CD4-positive, alpha-beta T cell treated with Interleukin-15 for 1 hour (primary cell): ENCODE measurements at regions not wholly inside any gene's neighbourhood (a gene's known extent, or its start where the extent isn't known, plus 50 kb on each side); places are given as distances from the start of the nearest gene placed in this dataset.

Experiments used
- DNase-seq: peaks from one replicate; pipeline ENCODE4 v3.0.0-alpha.2; 2020

GRCh38 chr6:165229216-165229615 lies 80.2 kb downstream of the C6orf118 start:
- no peak for DNase-seq

- DNase-seq, result no peak
These were observed 81.6 kb downstream of the C6orf118 start for GRCh38 chr6:165227644-165228329.

- no peak for DNase-seq
These were observed 85.7 kb downstream of the C6orf118 start for GRCh38 chr6:165223736-165224135.

GRCh38 chr6:165223101-165223500 lies 86.3 kb downstream of the C6orf118 start:
- no peak for DNase-seq

- DNase-seq, result no peak
These were observed 86.9 kb downstream of the C6orf118 start for GRCh38 chr6:165222315-165223025.

- no peak for DNase-seq
These were observed 89.4 kb downstream of the C6orf118 start for GRCh38 chr6:165220045-165220444.

- no peak for DNase-seq
These were observed 89.8 kb downstream of the C6orf118 start for GRCh38 chr6:165219629-165220028.

- no peak for DNase-seq
These were observed 90.6 kb downstream of the C6orf118 start for GRCh38 chr6:165218829-165219228.

GRCh38 chr6:165206798-165207197 lies 102.6 kb downstream of the C6orf118 start:
- DNase-seq, result no peak

- no peak for DNase-seq
These were observed 103.8 kb downstream of the C6orf118 start for GRCh38 chr6:165205632-165206031.

GRCh38 chr6:165204807-165205545 lies 104.4 kb downstream of the C6orf118 start:
- DNase-seq, result no peak

GRCh38 chr6:165200178-165200577 lies 109.2 kb downstream of the C6orf118 start:
- DNase-seq, result no peak

- no peak for DNase-seq
These were observed 117.9 kb downstream of the C6orf118 start for GRCh38 chr6:165191461-165191860.

- no peak for DNase-seq
These were observed 122.8 kb downstream of the C6orf118 start for GRCh38 chr6:165186441-165187205.

- no peak for DNase-seq
These were observed 123.4 kb downstream of the C6orf118 start for GRCh38 chr6:165186041-165186440.

GRCh38 chr6:165184192-165184979 lies 125.0 kb downstream of the C6orf118 start:
- no peak for DNase-seq

GRCh38 chr6:165183496-165184140 lies 125.8 kb downstream of the C6orf118 start:
- no peak for DNase-seq

GRCh38 chr6:165183071-165183470 lies 126.3 kb downstream of the C6orf118 start:
- no peak for DNase-seq

- no peak for DNase-seq
These were observed 127.4 kb downstream of the C6orf118 start for GRCh38 chr6:165181951-165182414.

- no peak for DNase-seq
These were observed 131.3 kb downstream of the C6orf118 start for GRCh38 chr6:165178056-165178455.

- DNase-seq, result no peak
These were observed 135.9 kb downstream of the C6orf118 start for GRCh38 chr6:165173484-165173883.

GRCh38 chr6:165167861-165168260 lies 141.5 kb downstream of the C6orf118 start:
- no peak for DNase-seq
